Progenitor cell of endocrine pancreas (in vitro differentiated cells): ENCODE measurements at regions not wholly inside any gene's neighbourhood (a gene's known extent, or its start where the extent isn't known, plus 50 kb on each side); places are given as distances from the start of the nearest gene placed in this dataset.
A peak's percentile ranks its signal among the peaks of the same experiment; 100 is the strongest.

ENCODE experiments used
- DNase-seq: peaks from one replicate; pipeline ENCODE4 v3.0.0; 2021; ENCODE audit warnings: low spot score; ENCODE audit not compliant: unreplicated experiment
- H3K27ac Mint-ChIP-seq: 2 replicates; pipeline ENCODE4 v1.8.0; 2021; ENCODE audit warnings: mild to moderate bottlenecking, moderate library complexity, mixed read lengths
- H3K27me3 Mint-ChIP-seq: 2 replicates; pipeline ENCODE4 v1.8.0; 2021; ENCODE audit warnings: mixed read lengths
- H3K36me3 Mint-ChIP-seq: 2 replicates; pipeline ENCODE4 v1.8.0; 2022; ENCODE audit warnings: mixed read lengths; ENCODE audit not compliant: insufficient read depth
- H3K4me1 Mint-ChIP-seq: 2 replicates; pipeline ENCODE4 v1.8.0; 2021; ENCODE audit warnings: low read depth, mixed read lengths
- H3K4me3 Mint-ChIP-seq: 2 replicates; pipeline ENCODE4 v1.8.0; 2021; ENCODE audit warnings: low read depth, mild to moderate bottlenecking, moderate library complexity, mixed read lengths
- H3K9me3 Mint-ChIP-seq: 2 replicates; pipeline ENCODE4 v1.8.0; 2021; ENCODE audit warnings: low read depth, mixed read lengths
- CTCF ChIP-seq: fragments of 200-600 bp; sonication (generic); IDR thresholded peaks from one replicate; pipeline ENCODE4 v1.5.0; 2021; ENCODE audit warnings: antibody characterized with exemption, mild to moderate bottlenecking; ENCODE audit not compliant: unreplicated experiment

- no peaks in the 10 kb centered on the region for H3K9me3 Mint-ChIP-seq
- no peak for DNase-seq
- H3K4me1 Mint-ChIP-seq = peaks cover 6% of the 10 kb centered on the region
- peak overlapping the region; percentile 2 for H3K27ac Mint-ChIP-seq
- no peak overlapping the region for H3K4me3 Mint-ChIP-seq
- no peak for TF ChIP-seq CTCF
- no peaks in the 10 kb centered on the region for H3K36me3 Mint-ChIP-seq
- no peaks in the 10 kb centered on the region for H3K27me3 Mint-ChIP-seq
These were observed 181.7 kb upstream of the RHOBTB1 start for GRCh38 chr10:61125560-61126170.

- Mint-ChIP-seq H3K4me1 (no peaks in the 10 kb centered on the region), H3K27ac (no peak overlapping the region), H3K9me3 (no peaks in the 10 kb centered on the region), H3K27me3 (no peaks in the 10 kb centered on the region), H3K4me3 (no peak overlapping the region), H3K36me3 (no peaks in the 10 kb centered on the region)
- TF ChIP-seq CTCF = no peak
- no peak for DNase-seq
These were observed 181.0 kb upstream of the RHOBTB1 start for GRCh38 chr10:61124756-61125530.

GRCh38 chr10:61120805-61121204 is 176.8 kb upstream of the RHOBTB1 start:
- Mint-ChIP-seq H3K4me3 (no peak overlapping the region), H3K27ac (no peak overlapping the region), H3K9me3 (no peaks in the 10 kb centered on the region), H3K36me3 (no peaks in the 10 kb centered on the region), H3K27me3 (no peaks in the 10 kb centered on the region), H3K4me1 (no peaks in the 10 kb centered on the region)
- no peak for TF ChIP-seq CTCF
- no peak for DNase-seq

GRCh38 chr10:61119573-61119972 is 175.6 kb upstream of the RHOBTB1 start:
- H3K4me3 Mint-ChIP-seq = no peak overlapping the region
- H3K36me3 Mint-ChIP-seq = no peaks in the 10 kb centered on the region
- no peak for TF ChIP-seq CTCF
- no peak overlapping the region for H3K27ac Mint-ChIP-seq
- DNase-seq = no peak
- no peaks in the 10 kb centered on the region for H3K9me3 Mint-ChIP-seq
- no peaks in the 10 kb centered on the region for H3K4me1 Mint-ChIP-seq
- H3K27me3 Mint-ChIP-seq = no peaks in the 10 kb centered on the region

- DNase-seq = no peak
- H3K27ac Mint-ChIP-seq = no peak overlapping the region
- peaks cover 6% of the 10 kb centered on the region for H3K9me3 Mint-ChIP-seq
- H3K36me3 Mint-ChIP-seq = no peaks in the 10 kb centered on the region
- no peak overlapping the region for H3K4me3 Mint-ChIP-seq
- no peaks in the 10 kb centered on the region for H3K27me3 Mint-ChIP-seq
- TF ChIP-seq CTCF = no peak
- H3K4me1 Mint-ChIP-seq = no peaks in the 10 kb centered on the region
These were observed 171.9 kb upstream of the RHOBTB1 start for GRCh38 chr10:61115897-61116296.
